ENCODE measurements at regions not wholly inside any gene's neighbourhood (a gene's known extent, or its start where the extent isn't known, plus 50 kb on each side); places are given as distances from the start of the nearest gene placed in this dataset.

DNA sequence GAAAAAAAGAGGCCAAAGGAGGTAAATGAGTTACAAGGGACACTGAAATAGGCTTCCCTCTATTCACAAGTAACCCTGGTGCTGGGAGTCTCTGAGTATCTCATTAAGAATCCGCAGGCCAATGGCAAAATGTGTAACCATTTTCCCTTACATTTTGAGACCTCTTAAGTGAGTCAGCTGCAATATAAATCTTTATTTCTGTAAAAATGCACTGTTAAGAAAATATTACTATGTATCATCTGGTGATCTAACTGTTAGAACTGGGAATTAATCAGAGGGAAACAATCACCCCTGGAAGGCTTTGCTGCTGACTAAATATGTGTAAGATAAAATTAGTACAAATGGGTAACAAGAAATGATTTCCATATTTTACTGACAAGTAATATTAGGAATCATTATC is 483.1 kb upstream of the CHST9 start:
- TF ChIP-seq CTCF (conservative IDR thresholded peaks at IDR 0.05 in 1 of 2, IDR thresholded peaks at IDR 0.05 in 1 of 2; ENCODE audit: low read depth in 1 of 2, low read length in 2 of 2) (no peak), EZH2 (IDR thresholded peaks at IDR 0.05; ENCODE audit: low read length, missing control alignments) (no peak)

All from fibroblast of lung (primary cell).